ENCODE measurements at regions not wholly inside any gene's neighbourhood (a gene's known extent, or its start where the extent isn't known, plus 50 kb on each side); places are given as distances from the start of the nearest gene placed in this dataset.

- intact Hi-C loops (cut with DNase I; ENCODE audit: low total_unique reads), result no loop called here
- H3K9me3 ChIP-seq, result no peaks in the 10 kb centered on the region
- no peak overlapping the region for H3K4me3 ChIP-seq
- TF ChIP-seq POLR2A (IDR thresholded peaks at IDR 0.05) (no peak), CTCF (IDR thresholded peaks at IDR 0.05) (no peak)
- no peaks in the 10 kb centered on the region for H3K27me3 ChIP-seq
- DNase-seq, result no peak
- 80 to 87% methylated on average over 3 of the region's 3 CpGs for WGBS, 2 donors
- H3K4me1 ChIP-seq, result no peaks in the 10 kb centered on the region
- H3K27ac ChIP-seq, result no peak overlapping the region
- no peaks in the 10 kb centered on the region for H3K36me3 ChIP-seq (ENCODE audit: low read depth, missing control alignments)
Observed at GRCh38 chr15:94066811-94067210, 164.6 kb upstream of the MCTP2 start.

- Histone ChIP-seq H3K27ac (no peak overlapping the region), H3K4me3 (no peak overlapping the region), H3K36me3 (ENCODE audit: low read depth, missing control alignments) (no peaks in the 10 kb centered on the region), H3K27me3 (no peaks in the 10 kb centered on the region), H3K4me1 (no peaks in the 10 kb centered on the region), H3K9me3 (no peaks in the 10 kb centered on the region)
- DNase-seq, result no peak
- intact Hi-C loops (cut with DNase I; ENCODE audit: low total_unique reads), result no loop called here
- TF ChIP-seq CTCF (IDR thresholded peaks at IDR 0.05) (no peak), POLR2A (IDR thresholded peaks at IDR 0.05) (no peak)
- WGBS, 2 donors, result 92% methylated on average over 3 of the region's 3 CpGs
Observed at GRCh38 chr15:94066046-94066445, 165.3 kb upstream of the MCTP2 start.

- TF ChIP-seq CTCF (IDR thresholded peaks at IDR 0.05) (no peak), POLR2A (IDR thresholded peaks at IDR 0.05) (no peak)
- WGBS, 2 donors, result 89 to 94% methylated on average over 2 of the region's 2 CpGs
- no peaks in the 10 kb centered on the region for H3K4me1 ChIP-seq
- no peaks in the 10 kb centered on the region for H3K9me3 ChIP-seq
- H3K36me3 ChIP-seq (ENCODE audit: low read depth, missing control alignments), result no peaks in the 10 kb centered on the region
- intact Hi-C loops (cut with DNase I; ENCODE audit: low total_unique reads), result no loop called here
- no peak overlapping the region for H3K4me3 ChIP-seq
- H3K27me3 ChIP-seq, result no peaks in the 10 kb centered on the region
- no peak overlapping the region for H3K27ac ChIP-seq
- no peak for DNase-seq
Observed at GRCh38 chr15:94064676-94065313, 166.6 kb upstream of the MCTP2 start.

DNA sequence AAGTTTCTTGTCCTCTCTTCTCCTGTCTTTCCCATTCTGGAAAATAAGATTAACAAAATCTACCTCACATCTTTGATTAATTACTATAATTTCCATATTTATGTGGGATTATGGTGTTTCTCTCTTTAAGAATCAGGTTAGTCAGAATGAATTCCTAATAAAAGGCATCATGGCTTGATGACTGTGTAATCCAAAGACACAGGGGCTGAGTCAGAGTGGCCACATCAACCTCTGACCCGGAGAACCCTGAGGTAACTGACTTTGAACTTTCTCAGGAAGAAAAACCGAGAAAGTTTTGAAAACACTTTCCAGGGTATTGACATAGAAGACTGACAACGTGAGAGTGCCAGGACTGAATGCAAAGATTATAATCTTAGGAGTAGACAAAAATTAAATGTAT, 170.3 kb upstream of the MCTP2 start:
- no peaks in the 10 kb centered on the region for H3K36me3 ChIP-seq (ENCODE audit: low read depth, missing control alignments)
- WGBS, 2 donors, result 82 to 83% methylated on average over 3 of the region's 3 CpGs
- no peaks in the 10 kb centered on the region for H3K27me3 ChIP-seq
- no peak overlapping the region for H3K4me3 ChIP-seq
- no peak for DNase-seq
- TF ChIP-seq CTCF (IDR thresholded peaks at IDR 0.05), result no peak
- no peak for TF ChIP-seq POLR2A (IDR thresholded peaks at IDR 0.05)
- no peaks in the 10 kb centered on the region for H3K9me3 ChIP-seq
- H3K4me1 ChIP-seq, result no peaks in the 10 kb centered on the region
- intact Hi-C loops (cut with DNase I; ENCODE audit: low total_unique reads), result no loop called here
- H3K27ac ChIP-seq, result no peak overlapping the region

GRCh38 chr15:94059013-94059587, 172.3 kb upstream of the MCTP2 start:
- intact Hi-C loops (cut with DNase I; ENCODE audit: low total_unique reads), result no loop called here
- Histone ChIP-seq H3K27ac (no peak overlapping the region), H3K27me3 (no peaks in the 10 kb centered on the region), H3K36me3 (ENCODE audit: low read depth, missing control alignments) (no peaks in the 10 kb centered on the region), H3K9me3 (no peaks in the 10 kb centered on the region), H3K4me1 (no peaks in the 10 kb centered on the region), H3K4me3 (no peak overlapping the region)
- no peak for TF ChIP-seq POLR2A (IDR thresholded peaks at IDR 0.05)
- TF ChIP-seq CTCF (IDR thresholded peaks at IDR 0.05), result no peak
- no peak for DNase-seq
- WGBS, 2 donors, result 73 to 85% methylated on average over 3 of the region's 3 CpGs

Measured in testis (tissue), 2 donors.